AG09309 (cell line): ENCODE measurements at regions not wholly inside any gene's neighbourhood (a gene's known extent, or its start where the extent isn't known, plus 50 kb on each side); places are given as distances from the start of the nearest gene placed in this dataset.

ENCODE experiments used
- DNase-seq: peaks from one replicate; pipeline ENCODE4 v3.0.0-alpha.2; 2010; ENCODE audit warnings: low read depth
- H3K4me3 ChIP-seq: 2 replicates; pipeline ENCODE4 v1.5.1; 2011; ENCODE audit warnings: mild to moderate bottlenecking, low read depth, low read length, moderate library complexity; ENCODE audit not compliant: control insufficient read depth
- CTCF ChIP-seq: IDR thresholded peaks from 2 replicates; pipeline ENCODE4 v1.5.1; 2011; ENCODE audit warnings: mild to moderate bottlenecking, low read depth, low read length, inconsistent platforms; ENCODE audit not compliant: insufficient read depth, control insufficient read depth; ENCODE audit errors: missing control alignments

- DNase-seq: peak; percentile 52
- no peak overlapping the region for H3K4me3 ChIP-seq
These were observed 136.3 kb upstream of the TMEM72 start for GRCh38 chr10:44774676-44775401.

GRCh38 chr10:44775402-44775741 is 135.8 kb upstream of the TMEM72 start:
- TF ChIP-seq CTCF: no peak
- no peak for DNase-seq
- no peak overlapping the region for H3K4me3 ChIP-seq

More at GRCh38 chr10:44774676-44775401, 136.3 kb upstream of the TMEM72 start:
- TF ChIP-seq CTCF: no peak

GRCh38 chr10:44776181-44776580 is 135.0 kb upstream of the TMEM72 start:
- DNase-seq: no peak
- H3K4me3 ChIP-seq: no peak overlapping the region
- no peak for TF ChIP-seq CTCF

- no peak for TF ChIP-seq CTCF
These were observed 131.6 kb upstream of the TMEM72 start for GRCh38 chr10:44779511-44779910.

GRCh38 chr10:44780426-44780825 is 130.7 kb upstream of the TMEM72 start:
- no peak for TF ChIP-seq CTCF
- H3K4me3 ChIP-seq: no peak overlapping the region
- no peak for DNase-seq

More at GRCh38 chr10:44779511-44779910, 131.6 kb upstream of the TMEM72 start:
- H3K4me3 ChIP-seq: no peak overlapping the region
- no peak for DNase-seq

- no peak for TF ChIP-seq CTCF
- DNase-seq: no peak
- no peak overlapping the region for H3K4me3 ChIP-seq
These were observed 130.0 kb upstream of the TMEM72 start for GRCh38 chr10:44781131-44781530.
